ENCODE measurements at regions not wholly inside any gene's neighbourhood (a gene's known extent, or its start where the extent isn't known, plus 50 kb on each side); places are given as distances from the start of the nearest gene placed in this dataset.

DNA sequence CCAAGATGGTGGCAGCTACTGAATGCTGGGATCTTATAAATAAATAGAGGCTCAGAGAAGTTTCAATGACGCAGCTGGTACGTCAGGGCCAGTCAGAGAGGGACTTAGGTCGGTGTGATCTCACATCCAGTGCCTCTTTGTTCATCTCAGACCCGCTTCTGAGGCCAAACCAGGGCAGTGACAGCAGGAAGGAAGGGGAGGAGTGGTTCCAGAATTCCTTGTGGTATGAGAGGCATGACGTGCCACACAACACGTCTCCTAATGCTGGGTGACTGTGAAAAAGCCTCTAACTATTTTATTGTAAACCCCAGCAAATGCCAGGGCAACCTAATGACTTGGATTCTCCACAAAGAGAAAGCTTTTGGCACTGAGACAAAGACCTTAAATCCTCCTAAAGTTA, 423.3 kb downstream of the LPIN1 start (continued):
- TF ChIP-seq, protein P1, sequence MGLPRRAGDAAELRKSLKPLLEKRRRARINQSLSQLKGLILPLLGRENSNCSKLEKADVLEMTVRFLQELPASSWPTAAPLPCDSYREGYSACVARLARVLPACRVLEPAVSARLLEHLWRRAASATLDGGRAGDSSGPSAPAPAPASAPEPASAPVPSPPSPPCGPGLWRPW (IDR thresholded peaks at IDR 0.05): no peak
- TF ChIP-seq FOSL2 (IDR thresholded peaks at IDR 0.05): no peak
- no peak for TF ChIP-seq FOSL2 (CRISPR knock-in tag; IDR thresholded peaks at IDR 0.05)
- no peak for TF ChIP-seq NPAS2 (CRISPR knock-in tag; IDR thresholded peaks at IDR 0.05; ENCODE audit: borderline replicate concordance)

DNA sequence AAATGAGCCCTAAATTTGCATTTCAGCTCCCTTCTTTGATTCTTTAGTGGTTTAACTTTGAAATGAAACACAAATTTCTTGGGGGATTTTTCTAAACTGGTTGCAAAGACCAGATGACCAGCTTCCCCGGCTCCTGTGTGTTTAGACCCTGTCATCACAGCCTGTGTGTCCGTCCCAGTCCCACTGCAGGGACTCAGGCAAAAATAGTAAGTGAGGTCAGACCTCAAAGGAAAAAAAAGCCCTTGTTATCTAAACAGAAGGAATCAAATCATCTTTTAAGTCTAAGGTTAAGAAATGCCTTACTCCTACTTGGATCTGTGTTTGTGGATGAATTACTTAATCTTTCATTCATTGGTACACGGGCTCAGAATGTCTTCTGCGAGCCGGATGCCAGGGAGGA, 423.7 kb downstream of the LPIN1 start:
- Histone ChIP-seq H3K4me1 (no peaks in the 10 kb centered on the region), H3K27ac (no peak overlapping the region), H3K4me3 (no peak overlapping the region), H3K4me2 (no peak overlapping the region), H3K9me3 (no peaks in the 10 kb centered on the region)
- POLR2A ChIA-PET: no interaction called here
- ATAC-seq (no peak), DNase-seq (ENCODE audit: low read depth in 1 of 2, low spot score in 1 of 2) (no peak), FAIRE-seq (no peak)
- CTCF ChIA-PET: no interaction called here
- TF ChIP-seq HEYL (CRISPR knock-in tag; IDR thresholded peaks at IDR 0.05): no peak
- no peak for TF ChIP-seq JUNB (IDR thresholded peaks at IDR 0.05)
- no peak for TF ChIP-seq KDM1A (IDR thresholded peaks at IDR 0.05; ENCODE audit: low read depth)
- TF ChIP-seq, protein P2, sequence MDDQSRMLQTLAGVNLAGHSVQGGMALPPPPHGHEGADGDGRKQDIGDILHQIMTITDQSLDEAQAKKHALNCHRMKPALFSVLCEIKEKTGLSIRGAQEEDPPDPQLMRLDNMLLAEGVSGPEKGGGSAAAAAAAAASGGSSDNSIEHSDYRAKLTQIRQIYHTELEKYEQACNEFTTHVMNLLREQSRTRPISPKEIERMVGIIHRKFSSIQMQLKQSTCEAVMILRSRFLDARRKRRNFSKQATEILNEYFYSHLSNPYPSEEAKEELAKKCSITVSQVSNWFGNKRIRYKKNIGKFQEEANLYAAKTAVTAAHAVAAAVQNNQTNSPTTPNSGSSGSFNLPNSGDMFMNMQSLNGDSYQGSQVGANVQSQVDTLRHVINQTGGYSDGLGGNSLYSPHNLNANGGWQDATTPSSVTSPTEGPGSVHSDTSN (IDR thresholded peaks at IDR 0.05): no peak
- TF ChIP-seq CBX2 (IDR thresholded peaks at IDR 0.05; ENCODE audit: borderline replicate concordance, low read depth): no peak
- no peak for TF ChIP-seq NFE2L2 (conservative IDR thresholded peaks at IDR 0.05; ENCODE audit: low read length)
- TF ChIP-seq, protein P3, sequence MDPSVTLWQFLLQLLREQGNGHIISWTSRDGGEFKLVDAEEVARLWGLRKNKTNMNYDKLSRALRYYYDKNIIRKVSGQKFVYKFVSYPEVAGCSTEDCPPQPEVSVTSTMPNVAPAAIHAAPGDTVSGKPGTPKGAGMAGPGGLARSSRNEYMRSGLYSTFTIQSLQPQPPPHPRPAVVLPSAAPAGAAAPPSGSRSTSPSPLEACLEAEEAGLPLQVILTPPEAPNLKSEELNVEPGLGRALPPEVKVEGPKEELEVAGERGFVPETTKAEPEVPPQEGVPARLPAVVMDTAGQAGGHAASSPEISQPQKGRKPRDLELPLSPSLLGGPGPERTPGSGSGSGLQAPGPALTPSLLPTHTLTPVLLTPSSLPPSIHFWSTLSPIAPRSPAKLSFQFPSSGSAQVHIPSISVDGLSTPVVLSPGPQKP (IDR thresholded peaks at IDR 0.05; ENCODE audit: low read depth, low read length): no peak
- no peak for TF ChIP-seq RFX5 (IDR thresholded peaks at IDR 0.05)
- TF ChIP-seq BHLHE40 (IDR thresholded peaks at IDR 0.05; ENCODE audit: low read depth, low read length): no peak
- no peak for TF ChIP-seq RCOR1 (IDR thresholded peaks at IDR 0.05; ENCODE audit: low read depth, low read length)
- no peak for TF ChIP-seq FOSL2 (IDR thresholded peaks at IDR 0.05)
- TF ChIP-seq FOSL2 (CRISPR knock-in tag; IDR thresholded peaks at IDR 0.05): no peak
- TF ChIP-seq, protein P4, sequence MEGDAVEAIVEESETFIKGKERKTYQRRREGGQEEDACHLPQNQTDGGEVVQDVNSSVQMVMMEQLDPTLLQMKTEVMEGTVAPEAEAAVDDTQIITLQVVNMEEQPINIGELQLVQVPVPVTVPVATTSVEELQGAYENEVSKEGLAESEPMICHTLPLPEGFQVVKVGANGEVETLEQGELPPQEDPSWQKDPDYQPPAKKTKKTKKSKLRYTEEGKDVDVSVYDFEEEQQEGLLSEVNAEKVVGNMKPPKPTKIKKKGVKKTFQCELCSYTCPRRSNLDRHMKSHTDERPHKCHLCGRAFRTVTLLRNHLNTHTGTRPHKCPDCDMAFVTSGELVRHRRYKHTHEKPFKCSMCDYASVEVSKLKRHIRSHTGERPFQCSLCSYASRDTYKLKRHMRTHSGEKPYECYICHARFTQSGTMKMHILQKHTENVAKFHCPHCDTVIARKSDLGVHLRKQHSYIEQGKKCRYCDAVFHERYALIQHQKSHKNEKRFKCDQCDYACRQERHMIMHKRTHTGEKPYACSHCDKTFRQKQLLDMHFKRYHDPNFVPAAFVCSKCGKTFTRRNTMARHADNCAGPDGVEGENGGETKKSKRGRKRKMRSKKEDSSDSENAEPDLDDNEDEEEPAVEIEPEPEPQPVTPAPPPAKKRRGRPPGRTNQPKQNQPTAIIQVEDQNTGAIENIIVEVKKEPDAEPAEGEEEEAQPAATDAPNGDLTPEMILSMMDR (IDR thresholded peaks at IDR 0.05): no peak
- no peak for TF ChIP-seq KDM5A (IDR thresholded peaks at IDR 0.05)
- no peak for TF ChIP-seq MAFK (IDR thresholded peaks at IDR 0.05; ENCODE audit: partially characterized antibody)
- TF ChIP-seq, protein P5, sequence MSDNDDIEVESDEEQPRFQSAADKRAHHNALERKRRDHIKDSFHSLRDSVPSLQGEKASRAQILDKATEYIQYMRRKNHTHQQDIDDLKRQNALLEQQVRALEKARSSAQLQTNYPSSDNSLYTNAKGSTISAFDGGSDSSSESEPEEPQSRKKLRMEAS (IDR thresholded peaks at IDR 0.05): no peak
- WGBS (ENCODE audit: missing lambda C conversion rate): 16% methylated on average over 5 of the region's 5 CpGs

DNA sequence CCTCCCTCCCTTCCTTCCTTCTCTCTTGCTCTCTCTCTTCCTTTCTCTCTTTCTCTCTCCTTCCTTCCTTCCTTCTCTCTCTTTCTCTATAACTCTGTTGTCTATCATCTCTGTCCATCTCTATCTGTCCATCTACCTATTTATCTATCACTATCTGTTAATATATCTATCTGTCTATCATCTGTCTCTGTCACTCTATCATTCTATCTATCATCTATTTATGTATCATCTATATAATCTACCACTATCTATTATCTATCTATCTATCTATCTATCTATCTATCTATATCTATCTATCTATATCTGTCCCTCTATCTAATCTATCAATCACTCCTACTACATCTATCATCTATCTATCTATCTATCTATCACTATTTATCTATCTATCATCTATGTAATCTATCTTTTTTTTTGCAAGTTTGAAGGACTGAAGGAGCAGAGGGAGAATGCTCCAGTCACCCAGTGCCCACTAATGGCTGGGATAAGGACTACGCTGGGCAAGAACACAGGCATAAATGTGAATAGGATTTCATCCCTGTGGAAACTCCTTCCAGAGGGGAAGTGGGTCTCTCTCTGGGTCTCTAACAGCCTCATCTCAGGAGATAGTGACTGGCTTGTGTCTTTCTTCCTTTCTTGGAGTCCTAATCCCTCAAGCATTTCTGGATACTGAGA, 427.0 kb downstream of the LPIN1 start:
- H3K27ac ChIP-seq: no peak overlapping the region
- H3K4me2 ChIP-seq: no peak overlapping the region
- ATAC-seq (no peak), FAIRE-seq (no peak), DNase-seq (ENCODE audit: low read depth in 1 of 2, low spot score in 1 of 2) (no peak)
- TF ChIP-seq MAZ (IDR thresholded peaks at IDR 0.05; ENCODE audit: borderline replicate concordance, low read depth, low read length) (no peak), RAD21 (conservative IDR thresholded peaks at IDR 0.05 in 1 of 2, IDR thresholded peaks at IDR 0.05 in 1 of 2) (peak in 1 of 2 experiments; percentile 16; a peak in 1 of 5 replicates)
- TF ChIP-seq, protein P6, sequence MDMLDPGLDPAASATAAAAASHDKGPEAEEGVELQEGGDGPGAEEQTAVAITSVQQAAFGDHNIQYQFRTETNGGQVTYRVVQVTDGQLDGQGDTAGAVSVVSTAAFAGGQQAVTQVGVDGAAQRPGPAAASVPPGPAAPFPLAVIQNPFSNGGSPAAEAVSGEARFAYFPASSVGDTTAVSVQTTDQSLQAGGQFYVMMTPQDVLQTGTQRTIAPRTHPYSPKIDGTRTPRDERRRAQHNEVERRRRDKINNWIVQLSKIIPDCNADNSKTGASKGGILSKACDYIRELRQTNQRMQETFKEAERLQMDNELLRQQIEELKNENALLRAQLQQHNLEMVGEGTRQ (IDR thresholded peaks at IDR 0.05): no peak
- H3K9me3 ChIP-seq: no peaks in the 10 kb centered on the region
- CTCF ChIA-PET: no interaction called here
- POLR2A ChIA-PET: no interaction called here
- no peak overlapping the region for H3K4me3 ChIP-seq
- no peaks in the 10 kb centered on the region for H3K4me1 ChIP-seq
- WGBS (ENCODE audit: missing lambda C conversion rate): 35% methylated on average over 1 of the region's 1 CpG

Data from A549 (cell line).